ENCODE measurements at regions not wholly inside any gene's neighbourhood (a gene's known extent, or its start where the extent isn't known, plus 50 kb on each side); places are given as distances from the start of the nearest gene placed in this dataset.

- TF ChIP-seq, protein P1, sequence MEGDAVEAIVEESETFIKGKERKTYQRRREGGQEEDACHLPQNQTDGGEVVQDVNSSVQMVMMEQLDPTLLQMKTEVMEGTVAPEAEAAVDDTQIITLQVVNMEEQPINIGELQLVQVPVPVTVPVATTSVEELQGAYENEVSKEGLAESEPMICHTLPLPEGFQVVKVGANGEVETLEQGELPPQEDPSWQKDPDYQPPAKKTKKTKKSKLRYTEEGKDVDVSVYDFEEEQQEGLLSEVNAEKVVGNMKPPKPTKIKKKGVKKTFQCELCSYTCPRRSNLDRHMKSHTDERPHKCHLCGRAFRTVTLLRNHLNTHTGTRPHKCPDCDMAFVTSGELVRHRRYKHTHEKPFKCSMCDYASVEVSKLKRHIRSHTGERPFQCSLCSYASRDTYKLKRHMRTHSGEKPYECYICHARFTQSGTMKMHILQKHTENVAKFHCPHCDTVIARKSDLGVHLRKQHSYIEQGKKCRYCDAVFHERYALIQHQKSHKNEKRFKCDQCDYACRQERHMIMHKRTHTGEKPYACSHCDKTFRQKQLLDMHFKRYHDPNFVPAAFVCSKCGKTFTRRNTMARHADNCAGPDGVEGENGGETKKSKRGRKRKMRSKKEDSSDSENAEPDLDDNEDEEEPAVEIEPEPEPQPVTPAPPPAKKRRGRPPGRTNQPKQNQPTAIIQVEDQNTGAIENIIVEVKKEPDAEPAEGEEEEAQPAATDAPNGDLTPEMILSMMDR (conservative IDR thresholded peaks at IDR 0.05): no peak
- TF ChIP-seq ZFX (IDR thresholded peaks at IDR 0.05): no peak
These were observed 486.6 kb upstream of the TENM3 start for GRCh38 chr4:181756451-181757095.

Data from C4-2B (cell line).